KMS-11 (cell line): ENCODE measurements at regions not wholly inside any gene's neighbourhood (a gene's known extent, or its start where the extent isn't known, plus 50 kb on each side); places are given as distances from the start of the nearest gene placed in this dataset.

Source experiments
- H2AFZ ChIP-seq: fragments of 200-600 bp; sonication (generic); 2 replicates; pipeline ENCODE4 v1.6.1; 2016; ENCODE audit warnings: antibody characterized with exemption, mixed run types, low read depth
- H3K27ac ChIP-seq: fragments of 200-600 bp; sonication (generic); 2 replicates; pipeline ENCODE4 v1.6.1; 2016; ENCODE audit warnings: mild to moderate bottlenecking, mixed run types
- H3K27me3 ChIP-seq: fragments of 200-600 bp; sonication (generic); 2 replicates; pipeline ENCODE4 v1.6.1; 2017; ENCODE audit warnings: mild to moderate bottlenecking, low read depth, mixed run types, moderate library complexity; ENCODE audit not compliant: insufficient read depth
- H3K36me3 ChIP-seq: fragments of 200-600 bp; sonication (generic); 2 replicates; pipeline ENCODE4 v1.6.1; 2017; ENCODE audit warnings: mild to moderate bottlenecking, mixed run types; ENCODE audit not compliant: insufficient read depth
- H3K4me1 ChIP-seq: fragments of 200-600 bp; sonication (generic); 2 replicates; pipeline ENCODE4 v1.6.1; 2016; ENCODE audit warnings: mild to moderate bottlenecking, low read depth, mixed run types; ENCODE audit not compliant: poor library complexity, severe bottlenecking
- H3K4me2 ChIP-seq: fragments of 200-600 bp; sonication (generic); 2 replicates; pipeline ENCODE4 v1.7.0; 2016; ENCODE audit warnings: mild to moderate bottlenecking, mixed run types
- H3K4me3 ChIP-seq: fragments of 200-600 bp; sonication (generic); IDR thresholded peaks from 2 replicates; pipeline ENCODE4 v1.6.1; 2017; ENCODE audit warnings: low read depth, low read length, mixed read lengths; ENCODE audit not compliant: insufficient read depth
- H3K79me2 ChIP-seq: fragments of 200-600 bp; sonication (generic); 2 replicates; pipeline ENCODE4 v1.6.1; 2016; ENCODE audit warnings: low read depth, mixed run types; ENCODE audit not compliant: insufficient read depth
- H3K9ac ChIP-seq: fragments of 200-600 bp; sonication (generic); 2 replicates; pipeline ENCODE4 v1.6.1; 2016; ENCODE audit warnings: mild to moderate bottlenecking, mixed run types
- H4K20me1 ChIP-seq: fragments of 200-600 bp; sonication (generic); 2 replicates; pipeline ENCODE4 v1.6.1; 2016; ENCODE audit warnings: mild to moderate bottlenecking, mixed run types; ENCODE audit not compliant: insufficient read depth
- TF ChIP-seq, protein P1 (sequence below): fragments of 200-600 bp; sonication (generic); conservative IDR thresholded peaks from 2 replicates; pipeline ENCODE4 v1.6.1; 2017; ENCODE audit warnings: low read depth, mild to moderate bottlenecking, antibody characterized with exemption, low read length, moderate library complexity, mixed read lengths

DNA sequence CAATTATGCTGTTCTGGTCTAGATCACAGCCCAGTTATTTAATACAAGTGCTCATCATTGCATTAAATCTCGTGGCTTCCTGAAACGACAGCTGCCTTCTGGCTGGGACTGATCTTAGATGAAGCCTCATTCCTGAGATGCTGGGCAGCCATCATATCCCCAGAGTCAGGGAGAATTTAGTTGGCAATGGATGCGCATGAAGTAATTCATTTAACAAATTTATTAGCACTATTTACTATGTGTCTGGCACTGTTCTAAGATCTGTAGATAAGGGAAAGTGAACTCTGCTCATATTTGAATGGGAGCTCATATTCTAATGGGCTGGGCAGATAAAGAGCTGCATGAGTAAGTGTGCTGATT, 244.7 kb downstream of the KCNS3 start:
- no peak overlapping the region for H3K4me3 ChIP-seq

DNA sequence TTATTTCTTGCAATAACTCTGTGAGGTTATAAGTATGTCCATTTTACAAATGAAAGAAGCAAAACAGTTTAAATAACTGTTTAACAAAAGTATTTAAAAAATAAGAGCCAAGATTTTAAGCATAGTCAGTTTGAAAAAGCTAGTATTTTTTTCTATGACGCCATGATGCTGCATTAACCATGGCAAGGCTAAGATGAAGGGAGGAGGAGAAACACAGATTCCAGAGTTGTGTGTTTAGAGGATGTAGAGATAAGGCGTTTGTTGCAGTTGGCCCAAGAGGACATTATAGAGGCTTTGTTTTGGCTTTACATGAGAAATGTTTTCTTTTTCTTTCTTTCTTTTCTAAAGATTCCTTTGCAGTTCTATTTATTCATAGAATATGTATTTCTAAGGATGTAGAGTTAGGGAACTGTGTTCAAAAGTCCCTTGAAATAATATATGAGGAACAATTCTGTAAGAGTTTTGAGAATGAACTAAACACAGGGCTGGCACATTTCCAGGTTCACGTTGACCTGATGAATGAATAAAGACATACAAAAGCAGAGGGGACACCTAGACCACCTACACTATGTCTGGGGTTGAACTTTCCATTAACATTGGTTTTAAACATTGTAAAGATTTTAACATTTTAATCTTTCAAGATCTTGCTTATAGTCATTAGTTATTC, 244.2 kb downstream of the KCNS3 start:
- H3K4me2 ChIP-seq = no peak overlapping the region
- H3K4me1 ChIP-seq = no peaks in the 10 kb centered on the region
- H3K9ac ChIP-seq = no peak overlapping the region
- no peak overlapping the region for H3K4me3 ChIP-seq
- no peak overlapping the region for H3K27ac ChIP-seq
- H3K36me3 ChIP-seq = no peaks in the 10 kb centered on the region
- no peaks in the 10 kb centered on the region for H3K79me2 ChIP-seq
- no peaks in the 10 kb centered on the region for H4K20me1 ChIP-seq
- TF ChIP-seq, protein P1, sequence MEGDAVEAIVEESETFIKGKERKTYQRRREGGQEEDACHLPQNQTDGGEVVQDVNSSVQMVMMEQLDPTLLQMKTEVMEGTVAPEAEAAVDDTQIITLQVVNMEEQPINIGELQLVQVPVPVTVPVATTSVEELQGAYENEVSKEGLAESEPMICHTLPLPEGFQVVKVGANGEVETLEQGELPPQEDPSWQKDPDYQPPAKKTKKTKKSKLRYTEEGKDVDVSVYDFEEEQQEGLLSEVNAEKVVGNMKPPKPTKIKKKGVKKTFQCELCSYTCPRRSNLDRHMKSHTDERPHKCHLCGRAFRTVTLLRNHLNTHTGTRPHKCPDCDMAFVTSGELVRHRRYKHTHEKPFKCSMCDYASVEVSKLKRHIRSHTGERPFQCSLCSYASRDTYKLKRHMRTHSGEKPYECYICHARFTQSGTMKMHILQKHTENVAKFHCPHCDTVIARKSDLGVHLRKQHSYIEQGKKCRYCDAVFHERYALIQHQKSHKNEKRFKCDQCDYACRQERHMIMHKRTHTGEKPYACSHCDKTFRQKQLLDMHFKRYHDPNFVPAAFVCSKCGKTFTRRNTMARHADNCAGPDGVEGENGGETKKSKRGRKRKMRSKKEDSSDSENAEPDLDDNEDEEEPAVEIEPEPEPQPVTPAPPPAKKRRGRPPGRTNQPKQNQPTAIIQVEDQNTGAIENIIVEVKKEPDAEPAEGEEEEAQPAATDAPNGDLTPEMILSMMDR = no peak
- H3K27me3 ChIP-seq = no peaks in the 10 kb centered on the region
- no peak overlapping the region for H2AFZ ChIP-seq

More for the DNA sequence above, 244.7 kb downstream of the KCNS3 start:
- Histone ChIP-seq H3K36me3 (no peaks in the 10 kb centered on the region), H2AFZ (no peak overlapping the region), H4K20me1 (no peaks in the 10 kb centered on the region), H3K27me3 (no peaks in the 10 kb centered on the region), H3K9ac (no peak overlapping the region), H3K79me2 (no peaks in the 10 kb centered on the region), H3K4me2 (no peak overlapping the region), H3K27ac (no peak overlapping the region), H3K4me1 (no peaks in the 10 kb centered on the region)
- TF ChIP-seq, protein P1 = no peak

DNA sequence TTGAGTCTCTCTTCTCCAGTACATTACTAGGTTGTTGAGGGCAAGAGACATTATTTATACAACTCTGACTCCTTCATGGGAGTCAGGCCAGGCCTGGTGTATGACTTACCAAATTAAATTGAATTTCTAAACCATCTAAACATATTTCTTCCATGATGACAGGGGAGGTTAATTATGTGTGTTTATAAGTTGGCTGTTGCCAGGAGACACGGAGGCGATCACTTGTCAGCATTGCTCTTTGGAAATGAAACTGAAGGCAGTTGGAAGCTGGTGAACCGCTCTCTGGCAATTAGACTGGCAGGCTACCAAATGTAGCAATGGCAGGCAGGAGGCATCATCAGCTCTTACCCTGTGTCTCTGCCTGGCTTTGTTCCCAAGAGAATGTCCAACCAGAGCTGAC, 241.4 kb downstream of the KCNS3 start:
- Histone ChIP-seq H4K20me1 (no peaks in the 10 kb centered on the region), H3K36me3 (no peaks in the 10 kb centered on the region), H3K27me3 (no peaks in the 10 kb centered on the region), H3K4me2 (no peak overlapping the region), H3K4me1 (no peaks in the 10 kb centered on the region), H3K4me3 (no peak overlapping the region), H3K27ac (no peak overlapping the region), H3K9ac (no peak overlapping the region), H2AFZ (no peak overlapping the region), H3K79me2 (no peaks in the 10 kb centered on the region)
- TF ChIP-seq, protein P1 = no peak

DNA sequence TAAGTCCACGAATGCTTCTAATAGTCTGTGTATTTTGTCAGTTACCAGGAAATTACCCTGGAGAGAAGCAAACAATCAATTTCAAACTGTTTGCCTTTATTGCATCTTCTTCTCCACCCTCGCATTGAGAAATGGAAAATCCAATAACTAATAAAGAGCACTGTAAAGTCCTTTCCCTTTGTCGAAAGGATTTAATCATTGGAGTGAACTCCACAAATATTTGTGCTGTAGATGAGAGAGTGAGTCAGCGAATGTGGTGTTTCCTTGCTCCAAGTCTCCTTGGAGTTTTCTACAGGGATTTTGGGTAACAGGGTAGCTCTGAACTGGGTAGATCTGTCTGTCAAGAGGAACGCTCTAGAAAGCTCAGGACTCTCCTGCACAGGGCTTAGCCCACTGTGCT, 240.2 kb downstream of the KCNS3 start:
- TF ChIP-seq, protein P1 = no peak
- H3K4me1 ChIP-seq = no peaks in the 10 kb centered on the region
- no peak overlapping the region for H2AFZ ChIP-seq
- no peaks in the 10 kb centered on the region for H3K36me3 ChIP-seq
- H4K20me1 ChIP-seq = no peaks in the 10 kb centered on the region
- no peak overlapping the region for H3K27ac ChIP-seq
- no peaks in the 10 kb centered on the region for H3K79me2 ChIP-seq
- no peaks in the 10 kb centered on the region for H3K27me3 ChIP-seq
- H3K4me2 ChIP-seq = no peak overlapping the region
- no peak overlapping the region for H3K9ac ChIP-seq
- no peak overlapping the region for H3K4me3 ChIP-seq
